ENCODE measurements at regions not wholly inside any gene's neighbourhood (a gene's known extent, or its start where the extent isn't known, plus 50 kb on each side); places are given as distances from the start of the nearest gene placed in this dataset.

GRCh38 chr2:2890246-2890645, 487.4 kb downstream of the EIPR1 start:
- DNase-seq = no peak

- DNase-seq = no peak
Measured at GRCh38 chr2:2889646-2890045, 488.0 kb downstream of the EIPR1 start.

- DNase-seq = no peak
Measured at GRCh38 chr2:2889141-2889540, 488.5 kb downstream of the EIPR1 start.

GRCh38 chr2:2887772-2888387, 489.7 kb downstream of the EIPR1 start:
- no peak for DNase-seq

GRCh38 chr2:2886922-2887321, 490.7 kb downstream of the EIPR1 start:
- DNase-seq = no peak

- no peak for DNase-seq
Measured at GRCh38 chr2:2881499-2881898, 496.1 kb downstream of the EIPR1 start.

GRCh38 chr2:2880938-2881337, 496.7 kb downstream of the EIPR1 start:
- DNase-seq = no peak

- DNase-seq = no peak
Measured at GRCh38 chr2:2879781-2880180, 497.8 kb downstream of the EIPR1 start.

- no peak for DNase-seq
Measured at GRCh38 chr2:2879071-2879470, 498.5 kb downstream of the EIPR1 start.

- no peak for DNase-seq
Measured at GRCh38 chr2:2877427-2877826, 500.2 kb downstream of the EIPR1 start.

GRCh38 chr2:2876331-2877221, 501.0 kb downstream of the EIPR1 start:
- DNase-seq = no peak

- DNase-seq = no peak
Measured at GRCh38 chr2:2875831-2876230, 501.8 kb downstream of the EIPR1 start.

GRCh38 chr2:2875296-2875695, 502.3 kb downstream of the EIPR1 start:
- DNase-seq = no peak

GRCh38 chr2:2874805-2875204, 502.8 kb downstream of the EIPR1 start:
- no peak for DNase-seq

GRCh38 chr2:2874341-2874740, 503.3 kb downstream of the EIPR1 start:
- DNase-seq = no peak

GRCh38 chr2:2873450-2873811, 504.2 kb downstream of the EIPR1 start:
- no peak for DNase-seq

GRCh38 chr2:2872713-2873449, 504.7 kb downstream of the EIPR1 start:
- DNase-seq = no peak

GRCh38 chr2:2872309-2872617, 505.4 kb downstream of the EIPR1 start:
- DNase-seq = no peak

GRCh38 chr2:2871480-2872308, 505.9 kb downstream of the EIPR1 start:
- DNase-seq = no peak

GRCh38 chr2:2870106-2870505, 507.5 kb downstream of the EIPR1 start:
- no peak for DNase-seq

- DNase-seq = no peak
Measured at GRCh38 chr2:2869553-2869952, 508.1 kb downstream of the EIPR1 start.

GRCh38 chr2:2868085-2868484, 509.5 kb downstream of the EIPR1 start:
- DNase-seq = no peak

GRCh38 chr2:2867397-2867979, 510.1 kb downstream of the EIPR1 start:
- DNase-seq = no peak

Measured in MV-4-11 (cell line).